ENCODE measurements at regions not wholly inside any gene's neighbourhood (a gene's known extent, or its start where the extent isn't known, plus 50 kb on each side); places are given as distances from the start of the nearest gene placed in this dataset.

GRCh38 chr2:181224866-181225265, 232.3 kb upstream of the ITGA4 start:
- H3K4me2 ChIP-seq: no peak overlapping the region
- no peak overlapping the region for H3K9ac ChIP-seq
- H3K27ac ChIP-seq: no peak overlapping the region
- no peaks in the 10 kb centered on the region for H3F3A ChIP-seq (ENCODE audit: low read depth)
- H3K27me3 ChIP-seq: no peaks in the 10 kb centered on the region
- Mint-ChIP-seq H3K9me3 (no peaks in the 10 kb centered on the region), H3K27ac (no peak overlapping the region), H3K27me3 (ENCODE audit: insufficient read depth, low read depth) (no peaks in the 10 kb centered on the region), H3K4me1 (no peaks in the 10 kb centered on the region), H3K36me3 (no peaks in the 10 kb centered on the region), H3K4me3 (no peak overlapping the region)
- TF ChIP-seq CTCF (IDR thresholded peaks at IDR 0.05) (no peak), EZH2 (IDR thresholded peaks at IDR 0.05) (no peak), EZH2phosphoT487 (IDR thresholded peaks at IDR 0.05) (no peak)
- no peak for DNase-seq (ENCODE audit: low spot score)
- no peaks in the 10 kb centered on the region for H3K79me2 ChIP-seq (ENCODE audit: low read depth)
- H3K4me1 ChIP-seq: no peaks in the 10 kb centered on the region
- H3K9me3 ChIP-seq (ENCODE audit: low read depth): no peaks in the 10 kb centered on the region
- no peak overlapping the region for H2AFZ ChIP-seq (replicated peaks)
- no peak overlapping the region for H3K4me3 ChIP-seq
- no peaks in the 10 kb centered on the region for H4K20me1 ChIP-seq (ENCODE audit: low read depth)
- H3K36me3 ChIP-seq: no peaks in the 10 kb centered on the region

- Histone ChIP-seq H3K36me3 (no peaks in the 10 kb centered on the region), H3K27ac (no peak overlapping the region), H3K27me3 (no peaks in the 10 kb centered on the region), H3F3A (ENCODE audit: low read depth) (no peaks in the 10 kb centered on the region), H3K79me2 (ENCODE audit: low read depth) (no peaks in the 10 kb centered on the region), H3K4me3 (no peak overlapping the region), H2AFZ (replicated peaks) (no peak overlapping the region), H3K9me3 (ENCODE audit: low read depth) (no peaks in the 10 kb centered on the region), H3K4me2 (no peak overlapping the region), H3K9ac (no peak overlapping the region), H4K20me1 (ENCODE audit: low read depth) (no peaks in the 10 kb centered on the region), H3K4me1 (no peaks in the 10 kb centered on the region)
- Mint-ChIP-seq H3K4me1 (no peaks in the 10 kb centered on the region), H3K27ac (no peak overlapping the region), H3K4me3 (no peak overlapping the region), H3K9me3 (no peaks in the 10 kb centered on the region), H3K27me3 (ENCODE audit: insufficient read depth, low read depth) (no peaks in the 10 kb centered on the region), H3K36me3 (no peaks in the 10 kb centered on the region)
- TF ChIP-seq EZH2 (IDR thresholded peaks at IDR 0.05): no peak
- no peak for DNase-seq (ENCODE audit: low spot score)
These were observed 228.5 kb upstream of the ITGA4 start for GRCh38 chr2:181228661-181229060.

- peak; percentile 5 for DNase-seq (ENCODE audit: low spot score)
- no peaks in the 10 kb centered on the region for H3K9me3 Mint-ChIP-seq
- H3K36me3 Mint-ChIP-seq: no peaks in the 10 kb centered on the region
These were observed 226.0 kb upstream of the ITGA4 start for GRCh38 chr2:181231151-181231550.

More at GRCh38 chr2:181231151-181231550, 226.0 kb upstream of the ITGA4 start:
- Mint-ChIP-seq H3K4me3 (no peak overlapping the region), H3K4me1 (no peaks in the 10 kb centered on the region), H3K27me3 (ENCODE audit: insufficient read depth, low read depth) (no peaks in the 10 kb centered on the region), H3K27ac (no peak overlapping the region)
- TF ChIP-seq EZH2phosphoT487 (IDR thresholded peaks at IDR 0.05) (no peak), CTCF (IDR thresholded peaks at IDR 0.05) (no peak), EZH2 (IDR thresholded peaks at IDR 0.05) (no peak)
- Histone ChIP-seq H3K4me3 (no peak overlapping the region), H3K9me3 (ENCODE audit: low read depth) (no peaks in the 10 kb centered on the region), H3K4me1 (no peaks in the 10 kb centered on the region), H4K20me1 (ENCODE audit: low read depth) (no peaks in the 10 kb centered on the region), H3K36me3 (no peaks in the 10 kb centered on the region), H2AFZ (replicated peaks) (no peak overlapping the region), H3K79me2 (ENCODE audit: low read depth) (no peaks in the 10 kb centered on the region), H3K27ac (no peak overlapping the region), H3K9ac (no peak overlapping the region), H3K27me3 (no peaks in the 10 kb centered on the region), H3F3A (ENCODE audit: low read depth) (no peaks in the 10 kb centered on the region), H3K4me2 (no peak overlapping the region)

Measured in neural progenitor cell (in vitro differentiated cells).